ENCODE measurements at regions not wholly inside any gene's neighbourhood (a gene's known extent, or its start where the extent isn't known, plus 50 kb on each side); places are given as distances from the start of the nearest gene placed in this dataset.
A peak's percentile ranks its signal among the peaks of the same experiment; 100 is the strongest.
"Not testable (repeated sequence)": the region's sequence is repeated elsewhere in the genome, so short reads cannot be mapped to it uniquely, and the experiment has no call there.

DNA sequence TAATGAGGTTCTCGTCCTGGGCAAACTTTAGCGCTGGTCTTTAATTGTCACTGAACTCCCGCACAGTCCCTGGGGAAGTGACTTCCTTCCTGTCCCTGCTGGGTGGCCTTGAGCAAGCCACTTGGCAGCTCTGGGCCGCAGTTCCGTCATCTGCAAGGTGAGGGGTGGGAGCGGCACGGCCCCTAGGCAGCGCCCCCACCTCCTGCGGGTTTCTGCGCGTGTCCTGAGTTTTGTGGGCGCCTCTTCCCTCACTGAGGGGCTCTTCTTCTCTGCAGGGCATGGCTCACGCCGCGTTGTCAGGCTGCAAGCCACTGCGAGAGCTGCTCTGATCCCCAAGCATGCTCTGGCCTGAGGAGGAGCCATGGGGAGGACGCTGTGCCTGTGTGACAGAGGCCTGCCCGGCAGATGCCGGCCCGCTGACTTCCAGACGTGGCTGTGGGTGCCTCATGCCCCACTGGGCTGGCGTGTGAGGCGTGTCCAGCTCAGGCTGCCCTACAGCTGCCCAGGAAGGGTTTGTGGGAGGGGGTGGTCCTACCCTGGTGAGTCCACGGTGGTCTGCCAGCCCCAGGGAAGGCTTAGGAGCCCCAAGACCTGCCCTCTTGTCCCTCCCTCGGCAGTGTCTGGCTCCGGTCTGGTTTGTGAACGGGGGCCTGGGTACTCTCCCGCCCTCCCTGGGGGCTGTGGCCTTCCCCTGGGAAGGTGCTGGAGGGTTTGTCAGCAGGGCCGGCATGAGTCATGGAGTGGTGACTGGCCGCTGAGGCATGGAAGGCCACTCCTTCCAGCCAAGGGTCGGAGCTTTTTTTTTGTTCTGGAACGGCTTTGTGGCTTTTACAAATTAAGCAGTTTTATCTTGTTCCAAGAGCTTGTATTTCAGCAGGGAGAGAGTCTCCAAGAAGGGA lies 182.0 kb downstream of the SEC14L1 start:
- peak; percentile 53 for DNase-seq

DNA sequence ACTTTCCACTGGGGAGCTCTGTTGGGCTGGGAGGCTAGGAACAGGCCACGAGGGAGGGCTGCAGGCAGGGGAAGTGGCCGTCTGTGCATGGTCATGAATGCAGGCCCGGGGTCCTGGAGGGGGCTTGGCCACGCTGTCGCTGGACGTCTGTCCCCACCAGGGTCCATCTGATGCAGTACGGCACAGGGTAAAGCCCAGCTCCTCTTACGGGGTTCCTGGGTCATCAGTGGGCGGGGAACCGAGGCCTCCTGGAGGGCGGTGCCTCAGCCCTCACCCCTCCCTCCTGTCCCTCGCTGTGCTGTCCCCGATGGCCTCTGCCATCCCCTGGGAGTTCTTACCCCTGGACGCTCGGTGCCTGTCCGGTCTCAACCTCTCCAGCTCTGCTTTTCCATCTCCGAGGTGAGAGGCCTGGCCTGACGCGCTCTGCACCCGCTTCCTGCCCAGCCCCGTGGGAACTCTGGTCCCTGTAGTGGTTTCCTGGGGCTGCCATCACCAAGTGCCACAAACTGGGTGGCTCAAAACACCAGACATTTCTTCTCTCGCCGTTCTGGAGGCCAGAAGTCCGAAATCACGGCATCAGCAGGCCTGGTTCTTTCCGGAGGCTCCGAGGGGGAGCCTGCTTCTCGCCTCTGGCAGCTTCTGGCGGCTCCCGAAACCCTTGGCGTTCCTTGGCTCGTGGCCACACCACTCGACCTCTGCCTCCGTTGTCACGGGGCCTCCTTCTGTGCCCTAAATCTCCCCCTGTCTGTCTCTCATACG lies 182.8 kb downstream of the SEC14L1 start:
- DNase-seq = no peak

- no peak for DNase-seq
Observed at GRCh38 chr17:77324227-77324626, 183.5 kb downstream of the SEC14L1 start.

DNA sequence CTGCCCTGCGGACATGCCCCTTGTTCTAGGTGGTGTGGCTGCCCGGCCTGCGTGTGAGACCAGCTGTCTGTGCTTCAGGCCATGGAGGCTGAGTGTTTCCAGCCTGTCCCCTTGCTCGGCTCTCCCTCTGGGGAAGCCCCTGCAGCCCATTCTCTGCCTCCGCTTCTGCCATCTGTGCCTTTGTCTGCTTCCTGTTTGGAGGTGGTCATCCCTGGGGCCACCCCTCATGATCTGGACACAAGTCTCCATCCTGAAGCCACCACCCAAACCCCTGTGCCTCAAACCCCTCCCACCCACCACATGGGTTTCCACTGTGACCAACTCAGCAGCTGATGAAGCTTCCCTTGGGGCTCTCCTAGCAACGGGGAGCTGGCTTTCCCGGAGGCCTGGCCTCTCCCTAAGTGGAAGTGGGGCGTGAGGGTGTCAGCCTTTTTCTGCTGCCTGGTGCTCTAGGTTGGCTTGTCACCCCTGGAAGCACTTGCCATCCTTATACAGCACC lies 184.9 kb downstream of the SEC14L1 start:
- no peak for DNase-seq

GRCh38 chr17:77326076-77326591 lies 185.4 kb downstream of the SEC14L1 start:
- DNase-seq = no peak

- no peak for DNase-seq
Observed at GRCh38 chr17:77326636-77327035, 185.9 kb downstream of the SEC14L1 start.

DNA sequence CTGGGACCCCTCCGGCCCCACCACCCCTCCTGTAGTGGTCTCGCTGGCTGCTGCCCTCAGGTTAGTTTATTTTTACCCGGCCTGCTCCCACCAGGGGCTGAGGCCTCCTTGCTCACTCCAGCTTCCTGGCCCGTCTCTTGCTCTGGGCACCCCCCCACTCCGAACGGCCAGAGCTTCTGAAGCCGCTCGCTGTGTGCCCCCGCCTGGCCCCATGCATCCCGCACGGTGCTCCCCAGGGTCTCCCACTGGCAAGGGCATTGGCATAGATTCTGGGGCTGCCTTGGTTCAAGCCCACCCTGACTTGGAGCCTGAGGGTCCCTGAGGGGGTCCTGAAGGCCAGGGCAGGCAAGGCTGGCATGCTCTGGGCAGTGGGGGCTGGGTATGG lies 186.4 kb downstream of the SEC14L1 start:
- DNase-seq = no peak

DNA sequence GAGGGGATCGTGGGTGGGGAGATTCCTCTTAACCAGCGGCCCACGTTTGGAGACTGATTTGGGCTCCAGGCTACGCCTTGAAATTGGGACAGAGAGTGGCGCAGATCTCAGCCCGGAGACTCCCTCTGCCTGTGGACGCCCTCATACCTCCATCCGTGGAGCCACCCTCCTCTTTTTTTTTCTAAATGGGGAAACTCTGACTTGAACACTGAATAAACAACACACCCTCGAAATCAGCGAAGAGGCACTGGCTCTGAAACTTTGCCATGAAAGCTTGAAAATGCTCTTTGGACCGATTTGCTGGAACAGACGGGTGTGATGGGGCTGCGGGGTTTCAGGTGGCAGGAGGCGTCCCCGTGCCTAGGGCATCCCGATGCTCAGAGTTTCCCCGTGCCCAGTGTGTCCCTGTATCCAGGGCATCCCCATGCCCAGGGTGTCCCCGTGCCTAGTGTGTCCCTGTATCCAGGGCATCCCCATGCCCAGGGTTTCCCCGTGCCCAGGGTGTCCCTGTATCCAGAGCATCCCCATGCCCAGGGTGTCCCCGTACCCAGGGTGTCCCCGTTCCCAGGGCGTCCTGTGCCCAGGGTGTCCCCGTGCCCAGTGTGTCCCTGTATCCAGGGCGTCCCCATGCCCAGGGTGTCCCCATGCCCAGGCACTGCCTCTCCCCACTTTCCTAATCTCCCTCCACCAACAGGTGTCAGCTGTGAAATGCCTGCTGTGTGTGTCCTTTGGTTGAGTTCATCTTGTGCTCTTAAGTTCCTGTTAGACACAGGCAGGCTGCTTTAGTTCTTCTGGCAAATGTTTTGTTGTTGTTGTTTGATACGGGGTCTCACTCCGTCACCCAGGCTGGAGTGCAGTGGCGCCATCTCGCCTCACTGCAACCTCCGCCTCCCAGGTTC lies 187.0 kb downstream of the SEC14L1 start:
- DNase-seq = no peak

DNA sequence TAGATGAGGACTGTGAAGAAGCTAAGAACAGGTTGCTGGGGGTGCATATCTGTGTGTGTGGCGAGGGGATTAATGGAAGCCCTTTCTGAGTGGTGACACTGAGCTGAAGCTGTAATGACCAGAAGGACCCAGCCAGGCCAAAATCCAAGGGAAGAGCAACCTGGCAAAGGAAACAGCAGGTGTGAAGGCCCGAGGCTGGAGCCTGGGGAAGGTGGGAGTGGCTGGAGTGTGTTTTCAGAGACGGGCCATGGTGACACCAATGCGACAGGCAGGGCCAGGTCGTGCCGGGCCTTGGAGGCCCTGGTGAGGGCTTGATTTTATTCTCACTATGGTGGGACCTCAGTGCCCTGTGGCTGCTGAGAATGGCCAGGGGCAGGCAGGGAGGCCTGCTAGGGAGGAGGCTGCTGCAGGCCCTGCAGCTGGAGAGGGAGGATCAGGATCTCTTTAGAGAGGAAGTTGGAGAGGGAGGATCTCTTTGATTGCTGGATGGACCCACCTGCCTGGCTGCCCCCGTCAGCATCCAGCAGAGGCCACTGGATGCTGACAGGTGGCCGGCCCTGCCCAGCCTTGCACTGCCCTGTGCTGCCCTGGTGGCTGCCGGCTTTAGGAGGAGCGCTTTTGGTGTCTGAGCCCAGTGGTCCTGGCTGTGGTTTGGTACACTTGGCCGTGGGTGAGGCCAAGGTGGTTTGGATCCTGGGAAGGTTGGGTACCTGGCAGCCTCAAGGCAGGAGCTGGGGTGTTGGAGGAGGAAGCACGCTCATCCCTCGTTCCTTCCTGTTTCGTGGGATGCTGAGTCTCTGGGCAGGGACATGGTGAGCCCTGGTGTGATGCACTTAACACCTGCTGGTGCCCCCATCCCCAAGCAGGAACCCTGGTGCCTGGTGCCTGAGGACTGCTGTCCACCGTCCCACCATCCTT lies 188.3 kb downstream of the SEC14L1 start:
- no peak for DNase-seq

DNA sequence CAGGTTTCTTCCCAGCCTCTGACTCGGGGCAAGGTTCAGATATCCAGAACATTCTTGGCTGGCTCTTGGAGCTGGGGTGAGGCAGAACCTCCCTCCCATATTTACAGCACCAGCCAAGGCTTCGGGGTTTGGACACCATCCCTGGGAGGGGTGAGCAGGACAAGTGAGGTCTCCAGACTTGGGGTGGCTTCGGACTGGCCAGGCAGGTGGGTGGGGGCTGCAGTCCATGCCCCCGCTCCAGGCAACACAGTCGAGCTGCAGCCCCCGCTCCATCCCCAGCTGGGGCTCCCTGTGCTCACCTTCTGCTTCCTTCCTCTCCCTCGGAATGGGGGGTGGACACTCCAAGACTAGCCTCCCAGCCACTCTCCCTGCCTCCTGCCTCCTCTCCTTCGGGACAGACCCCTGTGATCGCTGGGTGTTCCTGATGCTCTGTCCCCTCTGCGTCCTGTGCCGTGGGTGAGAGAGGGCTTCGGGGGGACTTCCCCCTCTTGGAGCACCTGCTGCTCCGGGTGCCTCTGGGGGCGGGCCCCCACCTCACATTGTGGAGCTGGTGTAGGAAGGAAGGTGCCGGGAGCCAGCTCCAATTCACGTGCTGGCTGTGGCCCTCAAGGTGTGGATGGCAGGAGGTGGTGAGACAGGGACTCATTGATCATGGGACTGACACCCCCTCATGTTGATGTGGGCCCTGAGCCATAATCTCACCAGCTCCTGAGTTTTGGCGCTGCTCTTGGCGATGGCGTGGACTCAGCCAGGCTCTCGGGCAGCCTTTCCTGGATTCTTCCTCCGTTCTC lies 189.2 kb downstream of the SEC14L1 start:
- no peak for DNase-seq

GRCh38 chr17:77330602-77331081 lies 189.9 kb downstream of the SEC14L1 start:
- no peak for DNase-seq

DNA sequence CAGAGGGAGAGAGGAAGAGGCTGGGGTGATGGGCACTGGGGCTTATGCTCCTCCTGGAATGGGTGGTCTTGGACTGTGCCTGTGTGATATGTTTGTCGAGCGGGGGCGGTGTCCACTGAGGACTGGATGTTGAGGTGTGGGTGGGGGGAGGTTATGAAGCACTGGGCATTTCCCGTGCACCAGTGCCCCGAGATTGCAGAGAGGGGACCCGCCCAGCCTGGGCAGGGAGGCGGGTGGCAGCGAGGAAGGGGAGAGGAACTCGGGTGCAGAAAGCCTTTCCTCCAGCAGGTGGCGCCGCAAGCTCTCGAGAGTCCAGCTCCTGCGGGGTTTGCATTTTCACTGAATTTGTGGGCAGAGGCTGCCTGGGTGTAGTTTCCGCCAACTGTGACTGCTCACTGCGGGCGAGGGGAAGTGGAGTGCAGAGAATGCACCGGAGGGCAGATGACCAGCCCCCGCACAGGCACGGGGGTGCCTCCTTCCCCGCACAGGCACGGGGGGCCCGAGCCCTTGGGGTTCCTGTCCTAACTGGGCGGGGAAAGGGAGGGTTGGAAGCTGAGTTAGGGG lies 190.6 kb downstream of the SEC14L1 start:
- DNase-seq = peak; percentile 79

- no peak for DNase-seq
Observed at GRCh38 chr17:77332034-77332971, 191.5 kb downstream of the SEC14L1 start.

DNA sequence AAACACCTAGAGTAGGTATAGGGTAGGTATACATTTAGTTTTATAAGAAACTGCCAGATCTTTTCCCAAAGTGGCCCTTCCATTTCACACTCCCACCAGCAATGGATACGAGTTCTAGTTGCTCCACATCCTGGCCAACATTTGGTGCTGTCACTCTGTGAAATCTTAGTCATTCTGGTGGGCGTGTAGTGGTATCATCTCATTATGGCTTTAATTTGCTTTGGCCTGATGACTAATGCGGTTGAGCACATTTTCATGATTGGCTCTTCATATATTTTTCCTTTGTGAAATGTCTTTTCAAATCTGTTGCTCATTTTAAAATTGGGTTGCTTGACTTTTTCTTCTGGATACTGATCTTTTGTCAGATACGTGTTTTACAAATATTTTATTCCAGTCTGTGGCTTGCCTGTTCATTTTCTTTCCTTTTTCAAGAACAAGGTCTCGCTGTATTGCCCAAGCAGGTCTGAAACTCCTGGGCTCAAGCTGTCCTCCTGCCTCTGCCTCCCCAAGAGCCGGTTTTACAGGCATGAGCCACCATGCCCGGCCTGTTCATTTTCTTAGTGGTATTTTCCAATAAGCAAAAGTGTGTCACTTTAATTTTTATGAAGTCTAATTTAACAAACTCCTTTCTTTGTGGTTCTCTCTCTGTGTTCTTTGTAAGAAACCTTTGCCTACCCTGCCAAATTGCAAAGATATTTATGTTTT lies 192.4 kb downstream of the SEC14L1 start:
- DNase-seq = no peak

- no peak for DNase-seq
Observed at GRCh38 chr17:77337150-77337549, 196.4 kb downstream of the SEC14L1 start.

DNA sequence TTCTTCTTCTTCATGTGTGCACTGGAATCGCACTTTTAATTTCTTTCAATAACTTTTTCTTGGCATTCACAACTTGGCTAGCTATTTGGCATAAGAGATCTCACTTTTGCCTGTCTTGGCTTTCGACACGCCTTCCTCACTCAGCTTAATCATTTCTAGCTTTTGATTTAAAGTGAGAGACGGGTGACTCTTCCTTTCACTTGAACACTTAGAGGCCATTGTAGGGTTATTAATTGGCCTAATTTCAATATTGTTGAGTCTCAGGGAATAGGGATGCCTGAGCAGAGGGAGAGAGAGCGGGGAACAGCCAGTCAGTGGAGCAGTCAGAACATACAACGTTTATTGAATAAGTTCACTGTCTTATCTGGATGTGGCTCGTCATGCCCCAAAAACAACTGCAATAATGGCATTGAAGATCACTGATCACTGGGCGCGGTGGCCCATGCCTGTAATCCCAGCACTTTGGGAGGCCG lies 200.3 kb downstream of the SEC14L1 start:
- DNase-seq = no peak

GRCh38 chr17:77342656-77342990 lies 201.9 kb downstream of the SEC14L1 start:
- not testable (repeated sequence) for DNase-seq

Data from 8988T (cell line).